ENCODE measurements at regions not wholly inside any gene's neighbourhood (a gene's known extent, or its start where the extent isn't known, plus 50 kb on each side); places are given as distances from the start of the nearest gene placed in this dataset.
"Not testable (repeated sequence)": the region's sequence is repeated elsewhere in the genome, so short reads cannot be mapped to it uniquely, and the experiment has no call there.

DNA sequence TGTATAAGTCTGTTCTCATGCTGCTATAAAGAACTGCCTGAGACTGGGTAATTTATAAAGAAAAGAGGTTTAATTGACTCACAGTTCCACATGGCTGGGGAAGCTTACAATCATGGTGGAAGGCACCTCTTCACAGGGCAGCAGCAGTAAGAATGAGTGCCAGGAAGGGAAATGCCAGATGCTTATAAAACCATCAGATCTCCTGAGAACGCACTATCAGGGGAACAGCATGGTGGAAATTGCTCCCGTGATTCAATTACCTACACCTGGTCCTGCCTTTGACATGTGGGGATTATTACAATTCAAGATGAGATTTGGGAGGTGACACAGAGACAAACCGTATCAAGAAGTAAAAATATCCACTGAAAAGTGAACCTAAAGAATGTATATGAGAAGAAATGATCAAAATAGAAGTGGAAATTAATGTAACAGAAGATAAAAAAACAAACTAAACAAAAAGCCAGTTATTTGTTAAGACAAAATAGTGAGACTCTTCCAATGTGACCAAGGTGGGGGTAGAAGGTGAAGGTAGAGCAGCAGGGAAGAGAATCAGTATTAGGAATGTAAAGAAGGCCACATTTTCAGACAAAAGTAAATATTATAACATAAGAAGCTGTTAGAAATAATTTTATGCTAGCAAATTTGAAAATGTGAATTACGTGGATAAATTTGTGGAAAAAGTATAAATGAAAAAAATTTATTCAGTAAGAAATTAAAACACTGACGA lies 372.9 kb downstream of the NKX6-1 start:
- Mint-ChIP-seq H3K9me3 (ENCODE audit: unreplicated experiment) (no peaks in the 10 kb centered on the region), H3K27ac (ENCODE audit: unreplicated experiment) (no peak overlapping the region), H3K36me3 (ENCODE audit: unreplicated experiment) (no peaks in the 10 kb centered on the region), H3K4me3 (ENCODE audit: unreplicated experiment) (no peak overlapping the region), H3K27me3 (ENCODE audit: unreplicated experiment) (peaks cover 5% of the 10 kb centered on the region), H3K4me1 (ENCODE audit: unreplicated experiment) (no peaks in the 10 kb centered on the region)
- TF ChIP-seq, protein P1, sequence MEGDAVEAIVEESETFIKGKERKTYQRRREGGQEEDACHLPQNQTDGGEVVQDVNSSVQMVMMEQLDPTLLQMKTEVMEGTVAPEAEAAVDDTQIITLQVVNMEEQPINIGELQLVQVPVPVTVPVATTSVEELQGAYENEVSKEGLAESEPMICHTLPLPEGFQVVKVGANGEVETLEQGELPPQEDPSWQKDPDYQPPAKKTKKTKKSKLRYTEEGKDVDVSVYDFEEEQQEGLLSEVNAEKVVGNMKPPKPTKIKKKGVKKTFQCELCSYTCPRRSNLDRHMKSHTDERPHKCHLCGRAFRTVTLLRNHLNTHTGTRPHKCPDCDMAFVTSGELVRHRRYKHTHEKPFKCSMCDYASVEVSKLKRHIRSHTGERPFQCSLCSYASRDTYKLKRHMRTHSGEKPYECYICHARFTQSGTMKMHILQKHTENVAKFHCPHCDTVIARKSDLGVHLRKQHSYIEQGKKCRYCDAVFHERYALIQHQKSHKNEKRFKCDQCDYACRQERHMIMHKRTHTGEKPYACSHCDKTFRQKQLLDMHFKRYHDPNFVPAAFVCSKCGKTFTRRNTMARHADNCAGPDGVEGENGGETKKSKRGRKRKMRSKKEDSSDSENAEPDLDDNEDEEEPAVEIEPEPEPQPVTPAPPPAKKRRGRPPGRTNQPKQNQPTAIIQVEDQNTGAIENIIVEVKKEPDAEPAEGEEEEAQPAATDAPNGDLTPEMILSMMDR (IDR thresholded peaks at IDR 0.05) = no peak
- no peak for DNase-seq (ENCODE audit: extremely low spot score, unreplicated experiment)

DNA sequence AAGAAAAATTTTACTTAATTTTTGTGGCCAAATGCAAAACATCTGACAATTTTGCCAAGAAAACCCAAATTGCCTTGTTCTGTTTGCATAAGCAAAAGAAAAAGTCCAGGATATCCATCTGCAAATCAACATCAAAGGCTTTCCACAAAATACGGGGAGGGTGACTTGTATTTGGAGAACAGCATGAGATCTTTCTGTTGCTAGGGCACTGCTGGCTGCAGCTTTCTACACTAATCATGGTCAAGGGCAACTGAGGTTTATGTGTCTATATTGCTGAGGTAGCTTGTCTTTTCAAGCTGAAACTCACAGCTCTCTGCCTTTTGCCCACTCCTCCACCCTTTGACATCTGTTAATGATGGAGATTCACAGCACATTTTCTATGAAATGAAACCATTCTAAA lies 389.1 kb downstream of the NKX6-1 start:
- no peaks in the 10 kb centered on the region for H3K36me3 Mint-ChIP-seq (ENCODE audit: unreplicated experiment)
- no peak for DNase-seq (ENCODE audit: extremely low spot score, unreplicated experiment)
- no peak overlapping the region for H3K4me3 Mint-ChIP-seq (ENCODE audit: unreplicated experiment)
- H3K27ac Mint-ChIP-seq (ENCODE audit: unreplicated experiment) = no peak overlapping the region
- H3K4me1 Mint-ChIP-seq (ENCODE audit: unreplicated experiment) = no peaks in the 10 kb centered on the region
- TF ChIP-seq, protein P1 (IDR thresholded peaks at IDR 0.05) = no peak
- peaks cover 19% of the 10 kb centered on the region for H3K27me3 Mint-ChIP-seq (ENCODE audit: unreplicated experiment)
- H3K9me3 Mint-ChIP-seq (ENCODE audit: unreplicated experiment) = peaks cover 11% of the 10 kb centered on the region

DNA sequence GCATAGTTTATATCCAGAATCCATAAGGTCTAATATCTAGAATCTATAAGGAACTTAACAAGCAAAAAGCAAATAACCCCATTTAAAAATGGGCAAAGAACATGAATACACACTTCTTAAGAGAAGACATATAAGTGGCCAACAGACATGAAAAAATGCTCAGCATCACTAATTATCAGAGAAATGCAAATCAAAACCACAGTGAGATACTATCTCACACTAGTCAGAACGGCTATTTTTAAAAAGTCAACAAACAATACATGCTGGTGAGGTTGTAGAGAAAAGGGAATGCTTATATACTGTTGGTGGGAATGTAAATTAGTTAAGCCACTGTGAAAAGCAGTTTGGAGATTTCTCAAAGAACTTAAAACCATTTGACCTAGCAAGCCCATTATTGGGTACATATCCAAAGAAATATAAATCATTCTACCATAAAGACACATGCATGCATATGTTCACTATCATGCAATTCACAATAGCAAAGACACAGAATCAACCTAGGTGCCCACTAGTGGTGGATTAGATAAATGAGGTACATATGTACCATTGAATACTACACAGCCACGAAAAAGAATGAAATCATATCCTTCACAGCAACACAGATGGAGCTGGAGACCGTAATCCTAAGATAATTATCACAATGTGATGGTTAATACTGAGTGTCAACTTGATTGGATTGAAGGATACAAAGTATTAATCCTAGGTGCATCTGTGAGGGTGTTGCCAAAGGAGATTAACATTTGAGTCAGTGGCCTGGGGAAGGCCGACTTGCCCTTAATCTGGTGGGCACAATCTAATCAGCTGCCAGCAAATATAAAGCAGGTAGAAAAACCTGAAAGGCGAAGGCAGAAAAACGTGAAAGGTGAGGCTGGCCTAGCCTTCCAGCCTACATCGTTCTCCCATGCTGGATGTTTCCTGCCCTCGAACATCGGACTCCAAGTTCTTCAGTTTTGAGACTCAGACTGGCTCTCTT lies 397.2 kb downstream of the NKX6-1 start:
- not testable (repeated sequence) for H3K27ac Mint-ChIP-seq (ENCODE audit: unreplicated experiment); H3K4me1 Mint-ChIP-seq (ENCODE audit: unreplicated experiment); H3K4me3 Mint-ChIP-seq (ENCODE audit: unreplicated experiment); H3K9me3 Mint-ChIP-seq (ENCODE audit: unreplicated experiment); H3K27me3 Mint-ChIP-seq (ENCODE audit: unreplicated experiment); DNase-seq (ENCODE audit: extremely low spot score, unreplicated experiment); H3K36me3 Mint-ChIP-seq (ENCODE audit: unreplicated experiment)

DNA sequence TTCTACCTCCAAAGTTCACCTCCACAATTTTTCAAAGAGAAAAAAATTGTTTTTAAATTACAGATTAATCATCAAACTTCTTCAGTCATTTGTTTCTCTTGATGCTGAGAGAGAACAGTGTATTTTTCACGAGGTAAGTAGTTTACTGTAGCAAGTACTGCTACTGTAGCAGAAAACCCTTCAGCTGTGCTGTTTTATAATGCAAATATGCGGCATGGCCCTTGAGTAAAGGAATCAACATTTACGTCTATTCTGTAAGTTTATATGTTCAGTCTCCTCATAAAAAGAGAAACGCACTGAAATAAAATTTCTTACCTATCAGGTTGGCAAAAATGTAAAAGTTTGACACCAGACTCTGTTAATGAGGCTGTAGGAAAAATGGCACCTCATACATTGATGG lies 399.0 kb downstream of the NKX6-1 start:
- DNase-seq (ENCODE audit: extremely low spot score, unreplicated experiment) = no peak
- Mint-ChIP-seq H3K4me3 (ENCODE audit: unreplicated experiment) (no peak overlapping the region), H3K36me3 (ENCODE audit: unreplicated experiment) (no peaks in the 10 kb centered on the region), H3K9me3 (ENCODE audit: unreplicated experiment) (no peaks in the 10 kb centered on the region), H3K27ac (ENCODE audit: unreplicated experiment) (no peak overlapping the region), H3K27me3 (ENCODE audit: unreplicated experiment) (no peaks in the 10 kb centered on the region), H3K4me1 (ENCODE audit: unreplicated experiment) (peaks cover 4% of the 10 kb centered on the region)
- TF ChIP-seq, protein P1 (IDR thresholded peaks at IDR 0.05) = no peak

DNA sequence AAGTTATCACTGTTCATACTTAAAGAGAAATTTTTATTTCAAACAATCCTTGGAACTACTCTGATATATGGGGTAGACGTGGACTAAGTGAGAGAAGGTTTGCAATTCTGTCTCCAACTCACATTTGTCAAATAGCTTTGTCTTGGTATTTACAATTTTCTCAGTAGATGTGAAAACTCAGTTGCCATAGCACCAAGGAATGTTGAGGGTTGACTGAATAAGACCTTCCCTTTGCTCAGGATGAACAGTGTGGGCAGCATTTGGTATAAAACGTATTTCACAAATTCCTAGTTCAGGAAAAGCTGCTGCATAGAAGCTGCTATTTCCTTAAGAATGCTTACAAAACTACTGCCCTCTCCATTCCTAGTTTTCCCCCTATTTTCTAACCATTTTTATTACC lies 399.5 kb downstream of the NKX6-1 start:
- Mint-ChIP-seq H3K27me3 (ENCODE audit: unreplicated experiment) (no peaks in the 10 kb centered on the region), H3K4me1 (ENCODE audit: unreplicated experiment) (peaks cover 4% of the 10 kb centered on the region), H3K36me3 (ENCODE audit: unreplicated experiment) (no peaks in the 10 kb centered on the region), H3K27ac (ENCODE audit: unreplicated experiment) (no peak overlapping the region), H3K4me3 (ENCODE audit: unreplicated experiment) (no peak overlapping the region), H3K9me3 (ENCODE audit: unreplicated experiment) (no peaks in the 10 kb centered on the region)
- TF ChIP-seq, protein P1 (IDR thresholded peaks at IDR 0.05) = no peak
- no peak for DNase-seq (ENCODE audit: extremely low spot score, unreplicated experiment)
